Hepatocyte (in vitro differentiated cells): ENCODE measurements at regions not wholly inside any gene's neighbourhood (a gene's known extent, or its start where the extent isn't known, plus 50 kb on each side); places are given as distances from the start of the nearest gene placed in this dataset.

ENCODE experiments used
- CTCF ChIP-seq: fragments of 200-600 bp; sonication (generic); IDR thresholded peaks from 2 replicates; pipeline ENCODE4 v1.5.1; 2016; ENCODE audit warnings: antibody characterized with exemption, mild to moderate bottlenecking; ENCODE audit not compliant: poor library complexity
- EZH2 ChIP-seq: fragments of 200-600 bp; sonication (generic); IDR thresholded peaks from 2 replicates; pipeline ENCODE4 v1.6.1; 2016; ENCODE audit warnings: antibody characterized with exemption, mild to moderate bottlenecking, borderline replicate concordance

DNA sequence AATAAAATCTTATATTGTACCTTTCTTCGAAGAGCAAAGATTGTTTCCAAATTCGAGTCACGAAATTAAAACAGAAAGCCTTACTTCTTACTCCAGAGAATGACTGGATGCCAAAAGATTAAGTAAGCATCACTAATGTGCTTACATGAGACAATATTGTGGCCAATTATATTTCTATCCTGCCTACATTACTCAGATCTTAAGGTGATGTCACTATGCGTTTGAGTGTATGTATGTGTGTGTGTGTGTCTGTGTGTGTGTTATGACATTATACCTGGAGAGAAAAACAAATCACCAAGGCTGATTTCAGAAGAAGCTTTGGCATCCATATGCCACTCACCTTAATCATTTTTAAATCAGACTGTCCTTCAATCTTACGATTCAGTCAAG is 556.3 kb downstream of the PPARGC1A start:
- TF ChIP-seq CTCF (no peak), EZH2 (no peak)
